AG09309 (cell line): ENCODE measurements at regions not wholly inside any gene's neighbourhood (a gene's known extent, or its start where the extent isn't known, plus 50 kb on each side); places are given as distances from the start of the nearest gene placed in this dataset.

Source experiments
- DNase-seq: peaks from one replicate; pipeline ENCODE4 v3.0.0-alpha.2; 2010; ENCODE audit warnings: low read depth
- H3K4me3 ChIP-seq: 2 replicates; pipeline ENCODE4 v1.5.1; 2011; ENCODE audit warnings: mild to moderate bottlenecking, low read depth, low read length, moderate library complexity; ENCODE audit not compliant: control insufficient read depth
- TF ChIP-seq, protein P1 (sequence below): IDR thresholded peaks from 2 replicates; pipeline ENCODE4 v1.5.1; 2011; ENCODE audit warnings: mild to moderate bottlenecking, low read depth, low read length, inconsistent platforms; ENCODE audit not compliant: insufficient read depth, control insufficient read depth; ENCODE audit errors: missing control alignments

DNA sequence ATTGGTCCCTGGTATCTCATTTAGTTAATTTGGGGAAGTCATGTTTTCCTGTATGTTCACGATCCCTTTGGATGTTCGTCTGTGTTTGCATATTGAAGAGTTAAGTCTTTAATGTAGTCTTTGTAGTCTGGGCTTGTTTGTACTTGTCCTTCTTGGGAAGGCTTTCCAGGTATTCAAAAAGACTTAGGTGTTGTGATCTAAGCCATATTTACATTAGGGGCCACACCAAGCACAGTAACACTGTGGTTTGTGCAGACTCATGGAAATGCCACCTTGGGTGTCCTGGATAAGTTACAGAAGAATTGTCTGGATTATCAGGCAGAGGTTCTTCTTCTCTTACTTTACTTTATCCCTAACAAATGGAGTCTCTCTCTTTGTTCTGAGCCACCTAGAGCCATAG lies 380.3 kb downstream of the CCER1 start:
- no peak overlapping the region for H3K4me3 ChIP-seq
- no peak for DNase-seq
- TF ChIP-seq, protein P1, sequence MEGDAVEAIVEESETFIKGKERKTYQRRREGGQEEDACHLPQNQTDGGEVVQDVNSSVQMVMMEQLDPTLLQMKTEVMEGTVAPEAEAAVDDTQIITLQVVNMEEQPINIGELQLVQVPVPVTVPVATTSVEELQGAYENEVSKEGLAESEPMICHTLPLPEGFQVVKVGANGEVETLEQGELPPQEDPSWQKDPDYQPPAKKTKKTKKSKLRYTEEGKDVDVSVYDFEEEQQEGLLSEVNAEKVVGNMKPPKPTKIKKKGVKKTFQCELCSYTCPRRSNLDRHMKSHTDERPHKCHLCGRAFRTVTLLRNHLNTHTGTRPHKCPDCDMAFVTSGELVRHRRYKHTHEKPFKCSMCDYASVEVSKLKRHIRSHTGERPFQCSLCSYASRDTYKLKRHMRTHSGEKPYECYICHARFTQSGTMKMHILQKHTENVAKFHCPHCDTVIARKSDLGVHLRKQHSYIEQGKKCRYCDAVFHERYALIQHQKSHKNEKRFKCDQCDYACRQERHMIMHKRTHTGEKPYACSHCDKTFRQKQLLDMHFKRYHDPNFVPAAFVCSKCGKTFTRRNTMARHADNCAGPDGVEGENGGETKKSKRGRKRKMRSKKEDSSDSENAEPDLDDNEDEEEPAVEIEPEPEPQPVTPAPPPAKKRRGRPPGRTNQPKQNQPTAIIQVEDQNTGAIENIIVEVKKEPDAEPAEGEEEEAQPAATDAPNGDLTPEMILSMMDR = no peak

DNA sequence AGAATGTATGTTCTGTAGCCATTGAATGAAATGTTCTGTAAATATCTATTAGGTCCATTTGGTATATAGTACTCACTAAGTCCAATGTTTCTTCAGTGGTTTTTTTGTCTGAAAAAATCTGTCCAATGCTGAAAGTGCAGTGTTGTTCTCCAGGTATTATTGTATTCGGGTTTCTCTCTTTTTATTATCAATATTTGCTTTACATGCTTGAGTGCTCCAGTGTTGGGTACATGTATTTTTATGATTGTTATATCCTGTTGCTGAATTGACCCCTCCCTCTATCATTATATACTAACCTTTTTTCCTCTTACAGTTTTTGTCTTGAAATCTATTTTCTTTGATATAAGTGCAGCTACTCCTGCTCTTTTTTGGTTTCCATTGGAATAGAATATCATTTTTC lies 382.2 kb downstream of the CCER1 start:
- no peak overlapping the region for H3K4me3 ChIP-seq
- no peak for DNase-seq
- TF ChIP-seq, protein P1 = no peak

DNA sequence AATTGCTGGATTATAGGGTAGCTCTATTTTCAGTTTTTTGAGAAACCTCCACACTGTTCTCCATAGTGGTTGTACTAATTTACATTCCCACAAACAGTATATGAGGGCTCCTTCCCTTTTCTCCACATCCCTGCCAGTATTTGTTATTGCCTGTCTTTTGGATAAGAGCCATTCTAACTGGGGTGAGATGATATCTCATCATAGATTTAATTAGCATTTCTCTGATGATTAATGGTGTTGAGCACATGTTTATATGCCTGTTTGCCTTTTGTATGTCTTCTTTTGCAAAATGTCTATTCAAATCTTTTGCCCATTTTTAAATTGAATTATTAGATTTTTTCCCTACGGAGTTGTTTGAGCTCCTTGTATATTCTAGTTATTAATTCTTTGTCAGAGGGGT lies 385.3 kb downstream of the CCER1 start:
- DNase-seq = no peak
- TF ChIP-seq, protein P1 = no peak
- H3K4me3 ChIP-seq = no peak overlapping the region

DNA sequence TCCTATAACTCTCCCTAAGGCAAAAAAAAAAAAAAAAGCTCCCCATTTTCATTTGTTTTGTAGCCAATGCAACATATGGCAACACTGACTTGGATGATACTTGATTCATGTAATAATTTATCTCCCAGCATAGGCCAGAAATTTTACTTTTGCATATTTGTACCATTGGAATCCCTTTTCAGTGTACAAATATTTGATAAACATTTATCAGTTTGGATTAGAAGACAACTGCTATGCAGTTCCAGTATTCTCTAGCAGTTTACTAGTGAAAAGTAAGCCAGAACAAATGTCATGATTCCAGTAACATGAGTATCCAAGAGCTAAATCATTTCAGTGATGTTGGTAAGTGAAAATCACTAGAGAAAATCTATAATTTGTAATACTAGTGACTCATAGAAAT lies 392.3 kb downstream of the CCER1 start:
- H3K4me3 ChIP-seq = no peak overlapping the region
- TF ChIP-seq, protein P1 = no peak
- no peak for DNase-seq

DNA sequence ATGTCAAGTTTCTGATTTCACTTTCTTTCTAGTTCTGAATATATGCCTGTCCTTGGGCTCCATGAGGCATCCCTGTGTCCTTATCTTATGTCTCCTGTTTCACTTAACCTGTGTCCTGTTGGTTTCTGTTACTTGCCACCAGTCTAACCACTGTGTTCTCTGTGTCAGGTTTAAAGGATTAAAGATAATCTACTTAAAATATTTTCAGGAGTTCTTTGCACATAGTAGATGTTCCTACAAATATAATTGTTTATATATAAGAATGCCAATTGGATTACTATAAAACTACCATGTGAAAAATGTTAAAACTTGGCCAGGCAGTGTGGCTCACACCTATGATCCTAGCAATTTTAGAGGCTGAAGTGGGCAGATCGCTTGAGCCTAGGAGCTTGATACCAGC lies 406.4 kb downstream of the CCER1 start:
- H3K4me3 ChIP-seq = no peak overlapping the region
- DNase-seq = no peak
- TF ChIP-seq, protein P1 = no peak

DNA sequence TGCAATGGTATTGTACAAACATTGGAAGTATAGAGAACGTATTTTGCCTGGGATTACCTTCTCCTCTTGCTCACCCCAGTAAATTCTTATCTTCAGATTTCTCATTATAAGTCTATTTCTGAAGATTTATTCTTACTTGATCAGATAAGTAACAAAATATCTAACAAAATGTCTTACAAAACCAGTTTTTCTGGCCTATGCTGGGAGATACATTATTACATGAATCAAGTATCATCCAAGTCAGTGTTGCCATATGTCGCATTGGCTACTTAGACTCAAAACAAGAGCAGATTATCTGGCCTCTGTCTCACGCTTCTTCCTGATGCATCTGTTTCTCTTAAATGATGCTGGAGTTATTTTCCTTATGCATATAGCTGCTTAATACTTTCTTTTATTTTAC lies 408.5 kb downstream of the CCER1 start:
- H3K4me3 ChIP-seq = no peak overlapping the region
- TF ChIP-seq, protein P1 = no peak
- DNase-seq = no peak

DNA sequence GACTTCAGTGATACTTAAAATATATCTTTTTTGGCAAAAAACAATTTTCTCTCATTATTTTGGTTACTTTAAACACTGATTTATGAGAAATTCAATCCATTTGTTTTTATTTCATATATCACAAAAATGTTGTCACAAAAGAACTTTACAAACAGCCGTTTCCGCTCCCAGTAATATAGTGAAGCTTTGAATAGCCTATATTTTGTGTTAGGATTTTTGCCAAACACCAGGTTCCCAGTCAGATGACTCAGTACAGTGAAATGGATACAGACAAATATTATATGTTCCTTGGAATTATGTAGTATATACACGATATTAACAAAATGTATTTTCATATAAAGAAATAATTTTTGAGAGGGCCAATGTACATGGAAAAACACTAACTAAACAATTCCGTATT lies 411.1 kb downstream of the CCER1 start:
- TF ChIP-seq, protein P1 = no peak
- no peak overlapping the region for H3K4me3 ChIP-seq
- DNase-seq = no peak
